ENCODE measurements at regions not wholly inside any gene's neighbourhood (a gene's known extent, or its start where the extent isn't known, plus 50 kb on each side); places are given as distances from the start of the nearest gene placed in this dataset.

DNA sequence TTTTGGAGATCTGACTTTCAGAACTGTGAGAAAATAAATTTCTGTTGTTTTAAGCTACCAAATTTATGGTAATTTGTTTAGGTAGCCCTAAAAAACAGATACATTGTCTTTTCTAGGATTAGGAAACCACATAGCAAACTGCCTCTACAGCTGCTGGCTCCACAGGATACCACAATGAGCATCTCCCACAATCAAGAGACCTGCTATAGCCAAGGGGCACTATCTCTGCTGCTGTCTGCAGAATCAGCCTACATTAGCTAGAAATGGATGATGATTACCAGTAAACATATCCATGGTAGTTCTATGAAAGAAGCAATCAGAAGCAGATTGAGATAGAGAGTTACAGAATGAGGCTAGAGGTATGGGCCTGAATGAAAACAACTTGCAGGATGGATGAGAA is 244.4 kb upstream of the NDST4 start:
- no peak overlapping the region for H2BK5ac ChIP-seq (ENCODE audit: low read length)
- no peak overlapping the region for H3K4me2 ChIP-seq (ENCODE audit: insufficient read depth, low read length, poor library complexity, severe bottlenecking)
- H3K79me1 ChIP-seq (ENCODE audit: low read depth, low read length): peaks cover 2% of the 10 kb centered on the region
- H3K9me3 ChIP-seq (replicated peaks in 1 of 2; ENCODE audit: control insufficient read depth in 2 of 2, insufficient read depth in 1 of 2, low read depth in 1 of 2, low read length in 2 of 2): peaks cover 4 to 13% of the 10 kb centered on the region in 2 donors
- H4K8ac ChIP-seq (ENCODE audit: low read depth, low read length): no peak overlapping the region
- peaks cover 0 to 2% of the 10 kb centered on the region in 2 donors for H3K4me1 ChIP-seq (ENCODE audit: control insufficient read depth in 2 of 2, insufficient read depth in 1 of 2, low read depth in 1 of 2, low read length in 2 of 2)
- no peak overlapping the region for H3K27ac ChIP-seq (replicated peaks; ENCODE audit: low read length)
- no peak overlapping the region for H2AFZ ChIP-seq (ENCODE audit: low read length)
- H3K27me3 ChIP-seq (ENCODE audit: control insufficient read depth in 3 of 3, insufficient read depth in 3 of 3, low read depth in 1 of 3, low read length in 3 of 3): no peaks in the 10 kb centered on the region
- H3K23ac ChIP-seq (ENCODE audit: low read depth, low read length, poor library complexity): no peak overlapping the region
- no peak overlapping the region for H2AK5ac ChIP-seq (ENCODE audit: low read depth, low read length)
- no peak overlapping the region for H2BK120ac ChIP-seq (ENCODE audit: low read depth, low read length)
- H3K4me3 ChIP-seq (ENCODE audit: low read length in 2 of 2): no peak overlapping the region
- H3K9ac ChIP-seq (ENCODE audit: low read depth, low read length, poor library complexity): no peak overlapping the region
- H4K91ac ChIP-seq (ENCODE audit: low read depth, low read length, poor library complexity): no peak overlapping the region
- no peak overlapping the region for H3K4ac ChIP-seq (ENCODE audit: low read length)
- no peak for DNase-seq (ENCODE audit: low spot score)
- H3K14ac ChIP-seq (ENCODE audit: low read length): no peak overlapping the region
- no peak overlapping the region for H2BK12ac ChIP-seq (ENCODE audit: low read length)
- no peaks in the 10 kb centered on the region for H3K36me3 ChIP-seq (replicated peaks in 1 of 2; ENCODE audit: control insufficient read depth in 2 of 2, insufficient read depth in 2 of 2, low read length in 2 of 2)
- no peak overlapping the region for H3K18ac ChIP-seq (ENCODE audit: low read length)
- no peak overlapping the region for H2BK15ac ChIP-seq (ENCODE audit: low read length)

DNA sequence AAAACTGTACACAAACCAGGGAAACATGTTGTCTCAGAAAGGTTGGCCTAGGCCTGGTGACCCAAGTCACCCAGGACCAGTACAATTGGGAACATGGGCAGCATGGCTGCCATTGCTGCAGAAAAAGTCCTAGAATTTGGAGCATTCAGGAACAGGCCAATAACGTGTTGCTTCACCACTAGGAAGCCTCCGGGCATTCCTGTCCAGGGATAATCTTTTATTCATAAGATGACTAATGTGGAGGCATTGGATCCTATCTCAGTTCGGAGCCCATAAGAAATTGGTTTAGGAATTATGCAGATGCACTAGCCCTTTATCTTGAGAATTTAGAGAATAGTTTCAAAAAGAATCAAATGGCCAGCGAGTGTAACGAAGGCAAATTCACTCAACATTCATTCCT is 242.8 kb upstream of the NDST4 start:
- no peak overlapping the region for H3K23ac ChIP-seq (ENCODE audit: low read depth, low read length, poor library complexity)
- peak overlapping the region; percentile 64 for H2AFZ ChIP-seq (ENCODE audit: low read length)
- no peak overlapping the region for H3K4me3 ChIP-seq (ENCODE audit: low read length in 2 of 2)
- H2AK5ac ChIP-seq (ENCODE audit: low read depth, low read length): no peak overlapping the region
- H4K91ac ChIP-seq (ENCODE audit: low read depth, low read length, poor library complexity): no peak overlapping the region
- no peak overlapping the region for H3K18ac ChIP-seq (ENCODE audit: low read length)
- H3K27ac ChIP-seq (replicated peaks; ENCODE audit: low read length): no peak overlapping the region
- peaks cover 0 to 2% of the 10 kb centered on the region in 2 donors for H3K4me1 ChIP-seq (ENCODE audit: control insufficient read depth in 2 of 2, insufficient read depth in 1 of 2, low read depth in 1 of 2, low read length in 2 of 2)
- H2BK120ac ChIP-seq (ENCODE audit: low read depth, low read length): no peak overlapping the region
- no peak overlapping the region for H3K14ac ChIP-seq (ENCODE audit: low read length)
- no peak overlapping the region for H3K4me2 ChIP-seq (ENCODE audit: insufficient read depth, low read length, poor library complexity, severe bottlenecking)
- H3K9me3 ChIP-seq (replicated peaks in 1 of 2; ENCODE audit: control insufficient read depth in 2 of 2, insufficient read depth in 1 of 2, low read depth in 1 of 2, low read length in 2 of 2): peaks cover 4 to 13% of the 10 kb centered on the region in 2 donors
- no peak overlapping the region for H3K4ac ChIP-seq (ENCODE audit: low read length)
- no peak overlapping the region for H3K9ac ChIP-seq (ENCODE audit: low read depth, low read length, poor library complexity)
- no peak overlapping the region for H2BK15ac ChIP-seq (ENCODE audit: low read length)
- H2BK12ac ChIP-seq (ENCODE audit: low read length): no peak overlapping the region
- H3K36me3 ChIP-seq (replicated peaks in 1 of 2; ENCODE audit: control insufficient read depth in 2 of 2, insufficient read depth in 2 of 2, low read length in 2 of 2): no peaks in the 10 kb centered on the region
- no CpG with 5 or more reads among the region's 5 CpGs for WGBS, 2 donors (ENCODE audit: extremely low coverage in 2 of 2, insufficient read length in 2 of 2, insufficient replicate concordance in 1 of 2)
- no peak overlapping the region for H2BK5ac ChIP-seq (ENCODE audit: low read length)
- peaks cover 2% of the 10 kb centered on the region for H3K79me1 ChIP-seq (ENCODE audit: low read depth, low read length)
- no peaks in the 10 kb centered on the region for H3K27me3 ChIP-seq (ENCODE audit: control insufficient read depth in 3 of 3, insufficient read depth in 3 of 3, low read depth in 1 of 3, low read length in 3 of 3)
- no peak for DNase-seq (ENCODE audit: low spot score)
- H4K8ac ChIP-seq (ENCODE audit: low read depth, low read length): no peak overlapping the region

DNA sequence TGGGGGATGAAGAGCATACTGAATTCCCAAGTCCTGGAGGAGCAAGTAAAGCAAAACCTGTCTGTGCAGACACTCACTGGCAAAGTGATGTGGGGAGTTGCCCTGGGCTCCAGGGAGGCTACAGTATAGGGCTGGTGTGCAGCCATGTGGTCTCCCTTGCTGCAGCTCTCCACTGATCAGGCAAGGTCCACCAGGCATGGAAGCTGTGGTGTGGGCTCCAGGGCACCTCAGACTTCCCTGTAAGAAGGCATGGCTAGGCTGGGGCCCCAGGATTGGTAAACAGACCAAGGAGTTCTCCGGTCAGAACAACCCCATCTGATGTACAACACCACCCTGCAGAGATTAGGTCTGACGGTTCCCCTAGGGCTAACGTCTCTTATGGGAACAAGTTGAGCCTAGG is 241.9 kb upstream of the NDST4 start:
- no peak overlapping the region for H3K4me3 ChIP-seq (ENCODE audit: low read length in 2 of 2)
- H3K4me1 ChIP-seq (ENCODE audit: control insufficient read depth in 2 of 2, insufficient read depth in 1 of 2, low read depth in 1 of 2, low read length in 2 of 2): peaks cover 0 to 2% of the 10 kb centered on the region in 2 donors
- no peaks in the 10 kb centered on the region for H3K36me3 ChIP-seq (replicated peaks in 1 of 2; ENCODE audit: control insufficient read depth in 2 of 2, insufficient read depth in 2 of 2, low read length in 2 of 2)
- no CpG with 5 or more reads among the region's 3 CpGs for WGBS, 2 donors (ENCODE audit: extremely low coverage in 2 of 2, insufficient read length in 2 of 2, insufficient replicate concordance in 1 of 2)
- H2BK15ac ChIP-seq (ENCODE audit: low read length): no peak overlapping the region
- H2BK5ac ChIP-seq (ENCODE audit: low read length): no peak overlapping the region
- no peak overlapping the region for H4K8ac ChIP-seq (ENCODE audit: low read depth, low read length)
- H3K79me1 ChIP-seq (ENCODE audit: low read depth, low read length): peaks cover 2% of the 10 kb centered on the region
- no peak overlapping the region for H3K4me2 ChIP-seq (ENCODE audit: insufficient read depth, low read length, poor library complexity, severe bottlenecking)
- peak overlapping the region; percentile 4 for H3K14ac ChIP-seq (ENCODE audit: low read length)
- no peak overlapping the region for H3K27ac ChIP-seq (replicated peaks; ENCODE audit: low read length)
- no peak overlapping the region for H3K23ac ChIP-seq (ENCODE audit: low read depth, low read length, poor library complexity)
- no peak for DNase-seq (ENCODE audit: low spot score)
- no peak overlapping the region for H2BK120ac ChIP-seq (ENCODE audit: low read depth, low read length)
- no peaks in the 10 kb centered on the region for H3K27me3 ChIP-seq (ENCODE audit: control insufficient read depth in 3 of 3, insufficient read depth in 3 of 3, low read depth in 1 of 3, low read length in 3 of 3)
- H3K18ac ChIP-seq (ENCODE audit: low read length): peak overlapping the region; percentile 42
- H2BK12ac ChIP-seq (ENCODE audit: low read length): no peak overlapping the region
- peaks cover 4 to 13% of the 10 kb centered on the region in 2 donors for H3K9me3 ChIP-seq (replicated peaks in 1 of 2; ENCODE audit: control insufficient read depth in 2 of 2, insufficient read depth in 1 of 2, low read depth in 1 of 2, low read length in 2 of 2)
- no peak overlapping the region for H3K4ac ChIP-seq (ENCODE audit: low read length)
- H4K91ac ChIP-seq (ENCODE audit: low read depth, low read length, poor library complexity): no peak overlapping the region
- peak overlapping the region; percentile 64 for H2AFZ ChIP-seq (ENCODE audit: low read length)
- no peak overlapping the region for H3K9ac ChIP-seq (ENCODE audit: low read depth, low read length, poor library complexity)
- no peak overlapping the region for H2AK5ac ChIP-seq (ENCODE audit: low read depth, low read length)

DNA sequence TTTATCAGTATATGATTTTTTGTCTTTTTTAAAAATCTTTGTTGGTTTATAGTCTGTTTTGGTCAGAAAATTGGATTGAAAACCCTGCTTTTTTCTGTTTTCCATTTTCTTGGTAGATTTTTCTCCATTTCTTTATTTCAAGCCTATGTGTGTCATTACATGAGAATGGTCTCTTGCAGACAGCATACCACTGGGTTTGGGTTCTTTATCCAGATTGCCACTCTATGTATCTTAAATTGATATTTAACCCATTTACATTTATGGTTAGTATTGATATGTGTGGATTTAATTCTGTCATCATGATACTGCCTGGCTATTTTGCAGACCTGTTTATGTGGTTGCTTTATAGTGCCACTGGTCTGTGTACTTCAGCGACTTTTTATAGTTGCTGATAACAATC is 239.9 kb upstream of the NDST4 start:
- Histone ChIP-seq H3K4ac (ENCODE audit: low read length) (no peak overlapping the region), H3K18ac (ENCODE audit: low read length) (no peak overlapping the region), H2BK5ac (ENCODE audit: low read length) (no peak overlapping the region), H3K27me3 (ENCODE audit: control insufficient read depth in 3 of 3, insufficient read depth in 3 of 3, low read depth in 1 of 3, low read length in 3 of 3) (no peaks in the 10 kb centered on the region), H2BK12ac (ENCODE audit: low read length) (no peak overlapping the region), H3K9me3 (replicated peaks in 1 of 2; ENCODE audit: control insufficient read depth in 2 of 2, insufficient read depth in 1 of 2, low read depth in 1 of 2, low read length in 2 of 2) (peaks cover 4 to 13% of the 10 kb centered on the region in 2 donors), H2AK5ac (ENCODE audit: low read depth, low read length) (no peak overlapping the region), H3K27ac (replicated peaks; ENCODE audit: low read length) (no peak overlapping the region), H3K4me3 (ENCODE audit: low read length in 2 of 2) (no peak overlapping the region), H3K14ac (ENCODE audit: low read length) (no peak overlapping the region), H3K4me2 (ENCODE audit: insufficient read depth, low read length, poor library complexity, severe bottlenecking) (no peak overlapping the region), H3K23ac (ENCODE audit: low read depth, low read length, poor library complexity) (no peak overlapping the region), H3K4me1 (ENCODE audit: control insufficient read depth in 2 of 2, insufficient read depth in 1 of 2, low read depth in 1 of 2, low read length in 2 of 2) (peaks cover 0 to 2% of the 10 kb centered on the region in 2 donors), H3K36me3 (replicated peaks in 1 of 2; ENCODE audit: control insufficient read depth in 2 of 2, insufficient read depth in 2 of 2, low read length in 2 of 2) (no peaks in the 10 kb centered on the region), H3K79me1 (ENCODE audit: low read depth, low read length) (peaks cover 2% of the 10 kb centered on the region), H2BK120ac (ENCODE audit: low read depth, low read length) (no peak overlapping the region), H2BK15ac (ENCODE audit: low read length) (no peak overlapping the region), H3K9ac (ENCODE audit: low read depth, low read length, poor library complexity) (no peak overlapping the region), H2AFZ (ENCODE audit: low read length) (no peak overlapping the region), H4K91ac (ENCODE audit: low read depth, low read length, poor library complexity) (no peak overlapping the region), H4K8ac (ENCODE audit: low read depth, low read length) (no peak overlapping the region)
- DNase-seq (ENCODE audit: low spot score): no peak
- WGBS, 2 donors (ENCODE audit: extremely low coverage in 2 of 2, insufficient read length in 2 of 2, insufficient replicate concordance in 1 of 2): no CpG with 5 or more reads among the region's 1 CpG

Measured in neuronal stem cell (in vitro differentiated cells).